HL-60 (cell line): ENCODE measurements at regions not wholly inside any gene's neighbourhood (a gene's known extent, or its start where the extent isn't known, plus 50 kb on each side); places are given as distances from the start of the nearest gene placed in this dataset.

Experiments used
- DNase-seq, 2 experiments: peaks; one replicate each; pipeline ENCODE4 v3.0.0-alpha.2; 2010 to 2020; ENCODE audit warnings: low read depth in 1 of 2, low spot score in 1 of 2
- H3K27ac ChIP-seq: fragments of 250-450 bp; sonication (Bioruptor Pico); replicated peaks from 2 replicates; pipeline ENCODE4 v1.5.1; 2020; ENCODE audit warnings: mild to moderate bottlenecking, moderate library complexity
- H3K27me3 ChIP-seq: fragments of 250-450 bp; sonication (Bioruptor Pico); 2 replicates; pipeline ENCODE4 v1.5.1; 2021; ENCODE audit warnings: mild to moderate bottlenecking, moderate library complexity; ENCODE audit not compliant: insufficient read depth, poor library complexity, severe bottlenecking
- H3K4me3 ChIP-seq: replicated peaks from 2 replicates; pipeline ENCODE4 v1.5.1; 2011; ENCODE audit warnings: mild to moderate bottlenecking, control low read depth, low read length; ENCODE audit not compliant: insufficient read depth
- CTCF ChIP-seq: IDR thresholded peaks from one replicate; pipeline ENCODE4 v1.5.1; 2011; ENCODE audit warnings: low read length, control low read depth, inconsistent platforms; ENCODE audit not compliant: insufficient read depth
- GABPA ChIP-seq: IDR thresholded peaks from 2 replicates; pipeline ENCODE4 v1.6.1; 2012; ENCODE audit warnings: low read depth
- POLR2AphosphoS5 ChIP-seq: IDR thresholded peaks from 2 replicates; pipeline ENCODE4 v1.6.1; 2012; ENCODE audit warnings: low read depth
- REST ChIP-seq: IDR thresholded peaks from 2 replicates; pipeline ENCODE4 v1.6.1; 2012; ENCODE audit warnings: low read depth; ENCODE audit not compliant: insufficient replicate concordance
- SPI1 ChIP-seq: IDR thresholded peaks from 2 replicates; pipeline ENCODE4 v1.6.1; 2012; ENCODE audit warnings: low read depth, mild to moderate bottlenecking, borderline replicate concordance

GRCh38 chr13:37925878-37926473 is 56.4 kb upstream of the TRPC4 start:
- no peak for TF ChIP-seq CTCF
- no peak for TF ChIP-seq POLR2AphosphoS5
- no peak for TF ChIP-seq REST
- DNase-seq: no peak
- Histone ChIP-seq H3K4me3 (no peak overlapping the region), H3K27me3 (no peaks in the 10 kb centered on the region), H3K27ac (no peak overlapping the region)

GRCh38 chr13:37923236-37923635 is 53.7 kb upstream of the TRPC4 start:
- TF ChIP-seq POLR2AphosphoS5: no peak
- TF ChIP-seq CTCF: no peak
- no peak for TF ChIP-seq REST
- no peak for TF ChIP-seq SPI1
- no peak for TF ChIP-seq GABPA
- Histone ChIP-seq H3K4me3 (no peak overlapping the region), H3K27me3 (no peaks in the 10 kb centered on the region), H3K27ac (no peak overlapping the region)
- no peak for DNase-seq

- no peak for DNase-seq
- TF ChIP-seq POLR2AphosphoS5 (no peak), REST (no peak), GABPA (no peak), CTCF (no peak), SPI1 (no peak)
- no peak overlapping the region for H3K4me3 ChIP-seq
Measured at GRCh38 chr13:37919329-37919880, 49.8 kb upstream of the TRPC4 start.

More at GRCh38 chr13:37919329-37919880, 49.8 kb upstream of the TRPC4 start:
- Histone ChIP-seq H3K27me3 (no peaks in the 10 kb centered on the region), H3K27ac (no peak overlapping the region)
